GM19372 (cell line): ENCODE measurements at regions not wholly inside any gene's neighbourhood (a gene's known extent, or its start where the extent isn't known, plus 50 kb on each side); places are given as distances from the start of the nearest gene placed in this dataset.
"Not testable (repeated sequence)": the region's sequence is repeated elsewhere in the genome, so short reads cannot be mapped to it uniquely, and the experiment has no call there.

Source experiments
- ATAC-seq: cut with Tn5 transposase; IDR thresholded peaks from one replicate; pipeline ENCODE4 v1.9.1; 2021; ENCODE audit warnings: mild to moderate bottlenecking, low read depth, moderate library complexity; ENCODE audit not compliant: unreplicated experiment

DNA sequence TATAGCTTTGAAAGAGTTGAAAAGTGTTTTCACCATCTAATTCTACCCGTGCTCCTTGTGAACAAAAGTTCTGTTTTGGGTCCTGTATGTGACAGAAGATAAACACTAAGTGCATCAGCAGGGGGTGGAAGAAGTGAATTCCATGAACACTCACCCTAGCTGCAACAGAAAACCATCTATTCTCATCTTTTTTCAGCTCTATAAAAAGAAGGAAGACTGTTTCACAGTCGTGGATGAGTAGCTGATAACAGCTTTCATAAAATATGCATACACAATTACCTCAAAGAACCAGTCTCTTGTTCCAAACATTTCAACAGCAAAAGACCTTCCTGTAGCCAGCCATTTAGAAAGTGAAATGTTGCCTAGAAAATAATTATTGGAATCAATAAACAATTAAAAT lies 281.7 kb upstream of the RASGRP1 start:
- no peak for ATAC-seq

DNA sequence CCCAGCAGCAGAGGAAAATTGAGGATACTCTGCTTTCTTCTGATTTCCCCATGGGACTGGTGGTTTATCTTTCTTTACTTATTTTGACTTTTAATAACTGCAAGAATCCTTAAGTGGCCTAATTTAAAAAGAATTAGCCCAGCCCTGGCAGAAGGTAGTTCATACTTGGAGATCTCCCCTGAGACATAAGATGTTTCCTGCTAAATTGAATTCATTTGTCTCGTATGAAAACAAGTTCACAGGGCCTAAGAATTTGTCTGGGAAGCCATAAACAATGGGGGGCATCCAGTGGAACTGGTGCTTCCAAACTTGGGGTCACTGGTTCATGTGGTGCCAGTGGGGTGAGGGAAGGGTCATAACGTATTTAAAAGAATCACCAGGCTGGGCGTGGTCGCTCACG lies 283.1 kb upstream of the RASGRP1 start:
- ATAC-seq = no peak

- no peak for ATAC-seq
These were observed 284.4 kb upstream of the RASGRP1 start for GRCh38 chr15:38849046-38849445.

DNA sequence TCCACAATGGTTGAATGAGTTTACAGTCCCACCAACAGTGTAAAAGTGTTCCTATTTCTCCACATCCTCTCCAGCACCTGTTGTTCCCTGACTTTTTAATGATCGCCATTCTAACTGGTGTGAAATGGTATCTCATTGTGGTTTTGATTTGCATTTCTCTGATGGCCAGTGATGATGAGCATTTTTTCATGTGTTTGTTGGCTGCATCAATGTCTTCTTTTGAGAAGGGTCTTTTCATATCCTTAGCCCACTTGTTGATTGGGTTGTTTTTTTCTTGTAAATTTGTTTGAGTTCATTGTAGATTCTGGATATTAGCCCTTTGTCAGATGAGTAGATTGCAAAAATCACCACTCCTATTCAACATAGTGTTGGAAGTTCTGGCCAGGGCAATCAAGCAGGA lies 287.6 kb upstream of the RASGRP1 start:
- ATAC-seq = not testable (repeated sequence)

- no peak for ATAC-seq
These were observed 289.0 kb upstream of the RASGRP1 start for GRCh38 chr15:38853608-38854007.

GRCh38 chr15:38854506-38854905 lies 289.9 kb upstream of the RASGRP1 start:
- no peak for ATAC-seq

DNA sequence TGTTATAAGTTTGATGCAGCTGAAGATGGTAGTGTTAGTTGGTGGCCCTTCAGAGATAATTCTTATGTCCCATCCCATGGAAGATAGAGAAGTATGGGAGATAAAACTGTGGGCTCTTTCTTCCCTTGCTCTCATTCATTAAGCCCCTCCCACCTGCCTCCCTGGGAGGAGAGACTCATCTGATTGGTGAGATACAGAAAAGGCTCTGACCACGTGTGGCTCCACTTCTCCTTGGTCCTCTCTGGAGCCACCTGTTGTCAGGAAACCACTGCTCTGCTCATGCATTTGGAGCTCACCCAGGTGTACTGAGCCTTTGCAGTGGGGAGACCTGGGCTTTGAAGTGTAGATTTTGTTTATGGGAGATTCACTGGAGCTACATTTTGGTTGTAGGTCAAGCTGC lies 293.2 kb upstream of the RASGRP1 start:
- ATAC-seq = no peak

DNA sequence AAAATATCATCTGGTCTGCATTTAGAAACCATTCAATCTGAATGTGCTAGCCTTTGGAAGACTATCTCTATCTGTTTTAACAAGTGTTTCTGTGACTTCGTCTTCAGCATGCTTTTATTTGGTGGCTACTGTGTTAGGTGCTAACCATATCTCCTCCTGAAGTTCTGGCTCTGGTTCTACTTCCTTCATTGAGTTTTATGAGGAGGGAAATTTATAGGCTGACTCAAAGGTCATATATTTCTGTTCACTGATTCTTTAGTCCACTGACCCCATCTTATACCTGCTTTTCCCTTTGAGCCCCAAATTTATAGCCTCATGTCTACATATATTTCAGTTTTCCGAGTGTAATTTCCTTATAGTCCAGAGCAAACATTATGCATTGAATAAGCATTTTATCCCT lies 295.0 kb upstream of the RASGRP1 start:
- no peak for ATAC-seq

GRCh38 chr15:38860253-38860652 lies 295.6 kb upstream of the RASGRP1 start:
- ATAC-seq = no peak

DNA sequence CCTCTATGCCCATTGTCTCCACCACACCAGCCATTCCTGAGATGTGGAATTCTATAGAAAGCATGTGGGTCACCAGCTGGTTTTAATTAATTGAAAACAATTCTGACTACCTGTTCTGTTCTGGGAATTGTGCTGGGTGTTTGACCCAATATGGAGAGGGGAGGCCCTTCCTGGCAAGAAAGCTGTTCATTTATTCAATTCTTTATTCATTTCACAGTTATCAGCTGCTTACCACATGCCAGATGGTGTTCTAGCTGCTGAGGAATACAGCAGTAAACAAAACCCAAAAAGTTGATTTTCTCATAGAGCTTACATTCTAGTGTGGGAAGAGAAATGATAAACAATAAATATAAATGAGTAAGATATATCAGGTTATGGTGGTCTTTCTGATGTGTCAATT lies 296.1 kb upstream of the RASGRP1 start:
- no peak for ATAC-seq

GRCh38 chr15:38861108-38861507 lies 296.5 kb upstream of the RASGRP1 start:
- ATAC-seq = no peak

- ATAC-seq = no peak
These were observed 297.5 kb upstream of the RASGRP1 start for GRCh38 chr15:38862099-38862498.

- ATAC-seq = no peak
These were observed 298.8 kb upstream of the RASGRP1 start for GRCh38 chr15:38863381-38863780.

GRCh38 chr15:38864122-38864521 lies 299.5 kb upstream of the RASGRP1 start:
- ATAC-seq = no peak

DNA sequence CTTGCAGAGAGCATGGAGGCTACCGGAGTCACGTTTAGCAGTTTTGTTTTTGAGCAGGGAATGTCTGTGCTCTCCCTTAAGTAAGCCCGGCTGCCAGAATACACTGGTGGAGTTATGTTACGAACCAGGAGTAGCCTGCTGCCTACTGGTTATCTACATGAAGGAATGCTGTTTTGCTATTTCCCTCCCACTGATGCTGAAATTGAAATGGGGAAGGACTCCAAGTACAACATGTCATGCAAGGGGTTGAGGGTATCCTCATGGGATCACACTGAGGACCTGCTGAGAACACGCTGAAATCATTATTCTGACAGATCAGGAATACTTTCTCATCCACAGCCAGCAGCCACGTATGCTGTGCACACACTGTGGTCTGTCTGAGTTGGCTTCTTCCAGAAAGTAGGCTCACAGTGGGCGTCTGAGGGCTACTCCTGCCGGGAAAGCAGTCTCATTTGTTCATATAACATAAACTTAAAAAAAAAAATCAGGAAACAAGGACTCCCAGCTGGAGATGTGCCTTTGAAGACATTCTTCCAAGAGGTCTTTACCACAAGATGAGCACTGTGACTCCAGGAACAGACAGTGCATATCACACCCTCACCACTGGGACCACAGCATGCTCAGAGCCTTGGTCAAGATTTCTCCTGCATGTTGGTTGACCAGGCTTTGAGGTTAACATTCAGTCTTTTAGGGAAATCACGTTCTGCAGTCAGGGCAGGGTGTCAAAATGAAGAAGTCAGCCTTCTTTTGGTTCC lies 300.4 kb upstream of the RASGRP1 start:
- ATAC-seq = no peak

DNA sequence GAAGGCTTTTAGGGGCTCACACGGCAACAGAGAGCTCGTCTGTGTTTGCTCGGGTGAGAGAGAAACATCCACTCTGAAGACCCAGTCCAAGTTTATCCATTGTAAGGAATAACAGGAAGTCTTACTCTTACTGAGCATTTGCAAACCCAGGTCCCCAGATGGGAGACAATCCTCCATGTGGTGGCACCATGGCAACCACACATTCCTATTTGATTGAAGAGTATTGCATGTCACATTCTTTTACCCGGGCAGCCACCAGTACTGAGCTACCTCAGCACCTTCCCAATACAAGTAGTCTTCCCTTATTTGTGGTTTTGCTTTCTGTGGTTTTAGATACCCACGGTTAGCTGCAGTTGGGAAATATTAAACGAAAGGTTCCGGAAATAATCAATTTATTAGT lies 302.9 kb upstream of the RASGRP1 start:
- no peak for ATAC-seq

DNA sequence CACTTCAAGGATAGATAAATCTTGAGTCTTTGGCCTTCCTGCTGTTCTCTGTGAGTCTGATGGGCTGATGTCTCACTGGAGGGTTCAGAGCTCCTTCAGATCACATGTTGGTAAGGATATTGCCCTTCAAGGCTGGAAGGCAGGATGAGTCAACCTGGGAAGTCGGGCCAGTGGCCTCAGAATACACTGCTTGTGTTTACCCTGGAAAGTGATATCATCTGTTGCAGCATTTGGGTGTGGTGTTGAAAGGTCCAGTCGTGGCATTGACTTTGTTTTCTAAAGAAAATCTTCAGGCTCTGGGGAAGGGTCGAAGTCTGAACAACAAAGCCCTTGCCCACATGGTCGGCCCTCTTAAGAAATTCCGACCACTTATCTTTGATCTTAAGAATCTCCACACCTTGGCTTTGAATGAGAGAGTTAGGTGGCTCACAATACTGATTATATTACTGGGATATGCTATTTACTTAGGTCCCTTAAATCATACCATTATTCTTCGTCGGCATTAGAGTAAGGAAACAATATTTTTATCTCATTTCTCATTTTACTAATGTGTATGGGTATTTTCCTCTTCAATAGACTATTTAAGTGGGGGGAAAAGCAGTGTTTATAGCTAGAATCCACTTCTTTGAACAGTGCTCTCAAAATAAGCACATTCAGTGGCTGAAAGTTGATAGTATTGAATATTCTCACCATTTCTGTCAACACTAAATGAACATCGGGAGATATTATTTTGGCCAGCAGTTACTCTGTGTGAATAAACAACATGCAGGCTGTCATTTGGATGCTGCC lies 303.9 kb upstream of the RASGRP1 start:
- ATAC-seq = no peak

- ATAC-seq = no peak
These were observed 307.0 kb upstream of the RASGRP1 start for GRCh38 chr15:38871638-38872037.

GRCh38 chr15:38872732-38873131 lies 308.1 kb upstream of the RASGRP1 start:
- no peak for ATAC-seq

- ATAC-seq = no peak
These were observed 308.5 kb upstream of the RASGRP1 start for GRCh38 chr15:38873158-38873557.

DNA sequence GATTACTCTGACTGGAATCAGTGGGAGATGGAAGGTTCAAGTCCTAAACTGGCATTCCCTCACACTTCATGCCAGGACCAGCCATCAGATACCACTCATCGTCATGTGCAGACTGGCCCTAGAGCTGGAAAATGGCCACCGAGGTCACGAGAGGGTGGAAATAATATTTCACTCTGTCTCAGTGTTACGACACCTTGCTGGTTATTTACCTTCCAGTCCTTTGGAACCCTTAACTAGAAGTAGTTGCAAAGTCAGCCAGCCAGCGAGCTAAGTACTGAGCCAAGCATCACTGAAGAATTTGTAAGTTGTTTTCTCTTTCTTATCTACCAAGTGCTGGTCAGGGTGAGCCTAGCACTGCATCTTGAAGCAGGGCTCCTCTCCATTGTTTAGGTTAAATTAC lies 309.9 kb upstream of the RASGRP1 start:
- ATAC-seq = no peak

DNA sequence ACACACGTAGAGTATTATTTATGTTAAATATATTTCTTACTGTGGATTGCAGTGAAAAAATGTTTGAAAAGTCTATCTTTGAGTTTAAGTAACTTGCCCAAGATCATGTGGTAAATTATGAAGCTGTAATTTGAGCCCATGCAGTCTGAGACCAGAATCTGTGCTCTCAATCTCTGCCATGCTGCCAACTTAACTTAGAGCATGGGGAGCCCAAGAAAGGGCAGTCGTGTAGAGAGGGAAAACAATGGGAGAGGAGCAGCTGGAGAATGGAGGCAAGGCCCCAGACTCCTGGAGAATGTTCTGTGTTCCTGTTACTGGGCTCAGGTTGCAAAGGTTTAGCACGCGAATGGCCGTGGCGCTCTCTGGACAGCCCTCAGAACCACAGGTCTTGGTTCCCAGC lies 311.6 kb upstream of the RASGRP1 start:
- no peak for ATAC-seq
